HG03045 (cell line): ENCODE measurements at regions not wholly inside any gene's neighbourhood (a gene's known extent, or its start where the extent isn't known, plus 50 kb on each side); places are given as distances from the start of the nearest gene placed in this dataset.
"Not testable (repeated sequence)": the region's sequence is repeated elsewhere in the genome, so short reads cannot be mapped to it uniquely, and the experiment has no call there.

Experiments used
- ATAC-seq: cut with Tn5 transposase; IDR thresholded peaks from one replicate; pipeline ENCODE4 v1.9.1; 2021; ENCODE audit warnings: mild to moderate bottlenecking, moderate library complexity; ENCODE audit not compliant: unreplicated experiment

DNA sequence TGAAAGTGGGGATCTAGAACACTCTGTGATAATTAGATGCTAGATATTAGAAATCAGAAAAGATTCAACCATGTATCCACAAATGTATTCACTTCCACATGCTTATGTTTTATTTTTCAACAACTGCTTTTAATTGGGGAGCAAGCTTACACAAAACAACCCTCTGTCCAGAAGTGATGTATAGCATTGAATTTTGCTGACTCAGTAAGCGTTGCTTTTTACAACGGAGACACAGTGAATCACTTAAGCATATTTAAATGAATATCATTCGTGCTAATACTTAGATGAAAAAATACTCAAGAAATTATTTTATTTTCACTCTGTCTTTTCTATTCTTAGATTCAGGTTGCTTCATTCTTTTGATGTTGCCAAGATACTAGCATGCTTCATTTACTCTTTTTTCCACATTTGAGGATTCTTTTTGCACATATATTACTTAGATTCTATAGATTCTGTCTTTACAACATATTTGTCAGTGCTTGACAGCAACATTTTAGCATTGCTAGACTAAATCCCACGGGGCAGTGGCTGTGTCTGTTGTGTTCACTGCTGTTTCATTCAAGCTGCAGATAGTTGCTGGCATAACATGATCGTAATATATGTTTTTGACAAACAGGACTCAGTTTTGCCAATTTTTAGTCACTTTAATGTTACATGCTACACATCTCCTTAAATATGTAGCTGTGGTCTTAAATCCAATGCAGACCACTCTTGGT lies 1714.4 kb upstream of the SEL1L start:
- ATAC-seq: no peak

GRCh38 chr14:83251402-83251801 lies 1717.7 kb upstream of the SEL1L start:
- no peak for ATAC-seq

DNA sequence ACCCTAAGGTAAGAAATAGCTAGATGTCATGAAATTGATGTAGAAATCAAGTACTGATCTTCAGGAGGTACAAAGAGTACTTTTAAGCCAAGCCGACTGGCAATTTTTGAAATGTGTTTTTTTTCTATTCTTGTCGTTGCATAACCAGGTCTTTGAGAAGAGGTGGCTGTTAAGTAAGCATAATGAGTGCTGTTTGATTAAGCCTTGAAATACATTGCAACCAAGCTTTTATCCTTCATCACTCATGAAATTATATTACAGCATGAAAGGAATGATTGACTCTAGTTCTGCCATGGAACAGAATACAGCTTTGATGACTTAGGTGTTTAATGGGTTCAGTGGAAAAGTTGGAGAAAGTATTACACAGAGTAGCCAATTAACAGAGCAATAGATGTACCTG lies 1720.2 kb upstream of the SEL1L start:
- no peak for ATAC-seq

DNA sequence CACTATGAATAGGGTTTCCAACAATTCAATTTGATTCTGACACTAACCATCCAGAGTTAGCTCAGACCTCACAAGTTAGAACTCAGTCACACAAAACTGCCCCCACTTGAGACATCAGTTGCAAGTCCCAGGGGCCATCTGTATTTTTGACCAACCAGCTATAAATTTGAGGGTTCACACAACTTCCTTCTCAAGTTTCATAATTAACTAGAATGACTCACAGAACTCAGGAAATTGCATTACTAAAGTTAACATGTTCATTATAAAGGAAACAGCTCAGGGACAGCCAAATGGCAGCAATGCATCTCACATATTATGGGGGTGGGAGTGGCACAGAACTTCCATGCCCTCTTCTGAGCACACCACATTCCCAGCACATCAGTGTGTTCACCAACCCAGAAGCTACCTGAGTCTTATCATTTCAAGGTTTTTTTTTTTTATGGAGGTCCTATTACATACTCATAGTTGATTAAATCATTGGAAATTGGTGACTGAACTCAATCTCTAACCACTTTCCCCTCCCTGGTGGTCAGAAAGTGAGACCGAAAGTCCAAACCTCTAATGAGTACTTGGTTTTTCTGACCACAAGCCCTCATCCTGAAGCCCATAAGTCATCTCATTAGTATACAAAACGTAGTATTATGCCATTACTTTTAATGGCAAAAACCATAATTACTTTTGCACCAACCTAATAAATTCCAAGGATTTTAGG lies 1721.5 kb upstream of the SEL1L start:
- ATAC-seq: no peak

DNA sequence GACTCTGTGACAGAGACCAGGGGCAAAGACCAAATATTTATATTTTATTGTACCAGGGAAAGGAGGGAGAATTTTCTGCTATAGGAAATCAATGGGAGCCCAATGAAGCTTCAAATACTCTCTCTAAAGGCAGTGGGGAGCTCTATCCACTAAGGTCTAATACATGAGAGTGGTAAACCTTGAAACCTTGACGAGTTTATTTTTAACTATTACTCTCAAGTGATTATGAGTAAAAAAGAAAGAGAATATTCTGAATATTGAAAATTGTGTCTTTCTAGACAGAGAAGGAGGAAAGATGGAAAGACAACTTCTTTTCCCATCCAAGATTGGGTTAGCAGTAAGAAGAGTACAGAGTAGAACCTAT lies 1722.1 kb upstream of the SEL1L start:
- no peak for ATAC-seq

- no peak for ATAC-seq
These were observed 1724.1 kb upstream of the SEL1L start for GRCh38 chr14:83257466-83258439.

- ATAC-seq: no peak
These were observed 1727.1 kb upstream of the SEL1L start for GRCh38 chr14:83260751-83261150.

DNA sequence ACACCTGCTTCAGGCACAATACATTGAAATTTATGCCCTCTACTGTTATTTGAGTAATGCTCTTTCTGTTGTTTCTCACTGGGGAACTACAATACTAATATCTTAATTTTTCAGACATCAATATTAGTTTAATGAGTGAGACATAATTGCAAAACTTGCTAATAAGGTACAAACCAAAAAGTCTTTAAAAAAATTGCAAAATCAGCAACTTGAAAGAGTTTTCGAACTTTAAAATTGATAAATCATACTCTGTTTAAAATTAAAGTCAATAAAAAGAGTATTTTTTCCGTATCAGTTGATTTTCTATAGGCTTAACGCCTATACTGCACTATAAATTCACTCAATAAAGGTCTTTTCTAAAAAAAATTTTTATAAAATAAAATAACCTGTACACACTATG lies 1735.9 kb upstream of the SEL1L start:
- no peak for ATAC-seq

DNA sequence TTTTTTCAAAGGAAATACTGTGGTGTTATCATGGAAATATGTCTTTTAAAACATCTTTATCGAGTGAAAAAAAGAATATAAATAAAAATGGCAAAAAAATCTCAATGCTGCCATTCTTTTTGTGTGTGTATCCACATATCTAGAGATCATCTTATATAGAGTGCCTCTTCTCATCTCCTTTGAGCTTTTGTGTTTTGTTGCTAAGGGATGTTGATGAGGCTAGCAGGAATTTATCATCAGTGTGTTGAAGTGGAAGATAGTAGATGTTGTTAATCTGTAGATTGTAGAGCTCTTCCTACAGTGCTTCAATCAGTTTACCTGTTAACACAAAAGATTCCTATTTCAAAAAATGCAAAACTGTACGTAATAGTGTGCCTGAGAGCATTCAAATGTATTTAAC lies 1738.0 kb upstream of the SEL1L start:
- no peak for ATAC-seq

DNA sequence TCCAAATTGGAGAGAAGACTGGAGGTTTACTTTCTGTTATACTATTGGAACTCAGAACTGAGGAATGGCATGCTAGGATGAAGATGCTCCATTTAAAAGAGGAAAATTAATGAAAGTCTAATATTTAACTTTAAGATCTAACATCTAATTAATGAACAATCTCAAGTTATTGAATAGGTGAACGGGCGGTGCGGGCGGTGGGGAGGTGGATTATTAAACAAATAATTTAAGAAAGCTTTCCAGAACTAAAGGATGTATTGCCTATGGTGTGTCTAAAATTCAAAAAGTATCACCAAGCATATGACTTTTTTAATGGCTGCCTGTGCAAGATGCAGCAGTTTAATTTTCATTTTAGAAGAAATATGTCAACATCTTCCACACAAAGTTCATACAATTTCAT lies 1747.1 kb upstream of the SEL1L start:
- ATAC-seq: no peak

DNA sequence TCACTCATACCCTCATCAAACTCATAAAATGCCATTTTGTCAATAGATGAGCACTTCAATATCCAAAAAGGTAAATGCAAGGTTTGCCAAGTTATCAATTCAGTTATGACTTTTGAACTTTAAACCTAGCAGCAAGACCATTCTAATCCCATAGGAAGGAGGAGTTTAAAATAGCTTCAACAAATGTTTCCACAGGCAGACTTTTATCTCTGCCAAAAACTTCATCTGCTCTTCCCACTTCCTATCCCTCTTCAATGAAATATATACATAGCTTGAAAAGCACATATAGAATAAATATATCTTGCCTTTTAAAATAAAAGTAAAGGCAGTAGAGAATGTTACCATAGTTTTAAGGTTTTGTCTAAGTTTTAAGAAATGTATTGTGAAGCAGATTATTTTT lies 1749.1 kb upstream of the SEL1L start:
- ATAC-seq: no peak

DNA sequence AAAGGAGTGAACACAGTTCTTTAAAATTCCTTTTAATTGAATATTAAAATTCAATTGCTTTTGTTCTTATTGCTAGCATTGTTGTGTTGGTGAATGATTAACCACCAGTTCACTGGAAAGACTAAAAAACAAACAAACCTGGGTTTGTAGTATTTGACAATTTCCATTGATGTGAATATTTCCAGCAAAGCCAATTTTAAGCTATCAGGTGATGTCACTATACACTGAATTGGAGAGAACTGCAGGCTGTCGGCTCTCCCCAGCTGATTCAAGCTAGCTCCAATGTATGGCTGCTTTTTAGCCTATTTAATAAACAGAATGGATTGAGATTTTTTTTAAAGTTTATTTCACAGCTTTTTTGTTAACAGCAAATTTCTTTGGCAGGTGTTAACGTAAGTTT lies 1753.6 kb upstream of the SEL1L start:
- no peak for ATAC-seq

- no peak for ATAC-seq
These were observed 1755.7 kb upstream of the SEL1L start for GRCh38 chr14:83289390-83289789.

DNA sequence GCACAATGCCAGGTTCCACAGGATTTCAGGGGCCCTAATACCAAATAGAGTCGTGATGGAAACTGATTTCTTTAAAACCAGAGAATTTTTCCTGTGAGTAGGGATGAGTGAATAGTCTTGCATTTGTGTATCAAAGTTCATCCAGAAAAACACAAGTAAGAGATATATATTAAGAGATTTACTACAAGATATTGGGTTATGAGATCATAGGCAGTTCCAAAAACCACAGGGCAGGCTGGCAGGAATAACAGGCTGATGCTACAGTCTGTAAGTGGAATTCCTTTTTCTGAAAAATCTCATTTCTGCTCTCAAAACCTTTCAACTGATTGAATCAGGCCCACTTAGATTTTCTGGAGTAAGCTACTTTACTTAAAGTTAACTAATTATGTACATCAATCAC lies 1756.2 kb upstream of the SEL1L start:
- ATAC-seq: no peak

- ATAC-seq: no peak
These were observed 1756.8 kb upstream of the SEL1L start for GRCh38 chr14:83290447-83290846.

- ATAC-seq: no peak
These were observed 1758.1 kb upstream of the SEL1L start for GRCh38 chr14:83291714-83292113.

- ATAC-seq: no peak
These were observed 1761.3 kb upstream of the SEL1L start for GRCh38 chr14:83294941-83295340.

GRCh38 chr14:83297361-83297760 lies 1763.7 kb upstream of the SEL1L start:
- ATAC-seq: no peak

DNA sequence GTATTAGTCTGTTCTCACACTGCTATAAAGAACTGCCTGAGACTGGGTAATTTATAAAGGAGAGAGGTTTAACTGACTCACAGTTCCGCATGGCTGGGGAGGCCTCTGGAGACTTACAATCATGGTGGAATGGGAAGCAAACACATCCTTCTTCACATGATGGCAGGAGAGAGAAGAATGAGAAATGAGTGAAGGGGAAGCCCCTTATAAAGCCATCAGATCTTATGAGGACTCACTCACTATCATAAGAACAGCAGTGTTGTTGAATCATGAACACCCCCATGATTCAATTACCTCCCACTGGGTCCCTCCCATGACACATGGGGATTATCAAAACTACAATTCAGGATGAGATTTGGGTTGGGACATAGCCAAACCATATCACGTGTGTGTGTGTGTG lies 1764.4 kb upstream of the SEL1L start:
- ATAC-seq: not testable (repeated sequence)

DNA sequence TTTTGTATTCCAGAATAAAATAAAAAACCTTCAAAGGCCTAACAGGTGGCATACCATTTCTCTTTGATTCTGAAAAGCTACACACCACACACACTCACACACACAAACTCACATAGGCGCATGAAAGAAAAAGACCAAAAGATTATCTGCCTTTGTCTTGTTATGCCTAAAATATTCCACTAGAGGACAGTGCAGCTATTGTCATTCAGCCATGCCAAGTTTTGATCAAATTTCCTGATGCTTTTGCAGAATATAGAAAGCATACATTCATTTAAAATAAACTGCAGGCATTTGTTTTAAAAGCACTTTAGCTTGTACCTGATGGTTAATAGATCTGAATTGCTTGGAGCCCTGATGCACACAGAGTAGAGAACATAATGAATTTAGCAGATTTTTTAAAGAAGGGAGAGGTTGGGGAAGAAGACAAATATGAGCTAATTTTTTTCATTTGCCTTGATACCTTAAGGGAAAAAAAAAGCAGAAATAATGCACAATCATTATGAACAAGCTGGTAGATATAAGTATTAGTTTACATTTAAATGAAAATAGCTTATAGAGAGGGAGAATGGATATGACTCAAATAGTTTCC lies 1766.9 kb upstream of the SEL1L start:
- ATAC-seq: no peak

- ATAC-seq: no peak
These were observed 1768.1 kb upstream of the SEL1L start for GRCh38 chr14:83301791-83302190.
